Neural cell (in vitro differentiated cells): ENCODE measurements at regions not wholly inside any gene's neighbourhood (a gene's known extent, or its start where the extent isn't known, plus 50 kb on each side); places are given as distances from the start of the nearest gene placed in this dataset.

Source experiments
- H2AFZ ChIP-seq: fragments of 200-600, 300-800 bp; sonication (generic), shearing (Covaris generic); 2 replicates; pipeline ENCODE4 v1.6.0; 2014; ENCODE audit warnings: low read depth, mild to moderate bottlenecking, antibody characterized with exemption, low read length, moderate library complexity
- H3F3A ChIP-seq: fragments of 200-600 bp; shearing (Covaris generic); 2 replicates; pipeline ENCODE4 v1.6.1; 2016; ENCODE audit warnings: mild to moderate bottlenecking, moderate library complexity, mixed read lengths, antibody characterized with exemption, low read length; ENCODE audit not compliant: insufficient read depth, poor library complexity, severe bottlenecking
- H3K27ac ChIP-seq: fragments of 200-600, 300-800 bp; sonication (generic), shearing (Covaris generic); 2 replicates; pipeline ENCODE4 v1.5.1; 2014; ENCODE audit warnings: mild to moderate bottlenecking, low read length, moderate library complexity
- H3K27me3 ChIP-seq: fragments of 300-800, 200-600 bp; sonication (generic), shearing (Covaris generic); 2 replicates; pipeline ENCODE4 v1.6.0; 2014; ENCODE audit warnings: mild to moderate bottlenecking, low read depth, low read length, moderate library complexity; ENCODE audit not compliant: insufficient read depth
- H3K36me3 ChIP-seq: fragments of 300-800, 200-600 bp; sonication (generic), shearing (Covaris generic); 2 replicates; pipeline ENCODE4 v1.5.1; 2014; ENCODE audit warnings: mild to moderate bottlenecking, antibody characterized with exemption, low read length, moderate library complexity; ENCODE audit not compliant: insufficient read depth
- H3K4me2 ChIP-seq: fragments of 300-800, 200-600 bp; sonication (generic), shearing (Covaris generic); 2 replicates; pipeline ENCODE4 v1.6.0; 2014; ENCODE audit warnings: mild to moderate bottlenecking, low read length
- H3K4me3 ChIP-seq: fragments of 300-800, 200-600 bp; sonication (generic), shearing (Covaris generic); 2 replicates; pipeline ENCODE4 v1.5.1; 2014; ENCODE audit warnings: mild to moderate bottlenecking, low read length, moderate library complexity
- H3K79me2 ChIP-seq: fragments of 200-600 bp; shearing (Covaris generic); replicated peaks from 2 replicates; pipeline ENCODE4 v1.6.0; 2014; ENCODE audit warnings: mild to moderate bottlenecking, low read length, moderate library complexity; ENCODE audit not compliant: insufficient read depth
- H3K9ac ChIP-seq: fragments of 300-800, 200-600 bp; sonication (generic), shearing (Covaris generic); 2 replicates; pipeline ENCODE4 v1.6.1; 2016; ENCODE audit warnings: mild to moderate bottlenecking, low read length, mixed read lengths
- H3K9me2 ChIP-seq: fragments of 200-600 bp; shearing (Covaris generic); 2 replicates; pipeline ENCODE4 v1.6.1; 2016; ENCODE audit warnings: mild to moderate bottlenecking, low read length, mixed read lengths; ENCODE audit not compliant: insufficient read depth
- H3K9me3 ChIP-seq: fragments of 200-600, 300-800 bp; sonication (generic), shearing (Covaris generic); 2 replicates; pipeline ENCODE4 v1.6.1; 2016; ENCODE audit warnings: mild to moderate bottlenecking, mixed run types, low read length, moderate library complexity, mixed read lengths
- H4K20me1 ChIP-seq: fragments of 200-600 bp; shearing (Covaris generic); 2 replicates; pipeline ENCODE4 v1.6.1; 2016; ENCODE audit warnings: mild to moderate bottlenecking, mixed run types; ENCODE audit not compliant: insufficient read depth
- EP300 ChIP-seq: fragments of 450-650 bp; conservative IDR thresholded peaks from 2 replicates; pipeline ENCODE4 v1.6.1; 2014; ENCODE audit warnings: antibody characterized with exemption, mild to moderate bottlenecking, moderate library complexity; ENCODE audit not compliant: poor library complexity, severe bottlenecking
- EZH2 ChIP-seq: fragments of 200-600, 300-800 bp; shearing (Covaris generic), sonication (generic); IDR thresholded peaks from 2 replicates; pipeline ENCODE4 v1.6.1; 2014; ENCODE audit warnings: antibody characterized with exemption, low read length, borderline replicate concordance, mild to moderate bottlenecking; ENCODE audit not compliant: insufficient read depth, poor library complexity, severe bottlenecking
- MXI1 ChIP-seq: fragments of 450-650 bp; conservative IDR thresholded peaks from 2 replicates; pipeline ENCODE4 v1.6.1; 2014; ENCODE audit warnings: antibody characterized with exemption, mild to moderate bottlenecking; ENCODE audit not compliant: poor library complexity, severe bottlenecking
- POLR2AphosphoS5 ChIP-seq: IDR thresholded peaks from 2 replicates; pipeline ENCODE4 v1.6.1; 2012
- RAD21 ChIP-seq: fragments of 450-650 bp; conservative IDR thresholded peaks from 2 replicates; pipeline ENCODE4 v1.6.1; 2014; ENCODE audit warnings: antibody characterized with exemption, mild to moderate bottlenecking, moderate library complexity
- REST ChIP-seq: IDR thresholded peaks from 2 replicates; pipeline ENCODE4 v1.6.1; 2012; ENCODE audit warnings: borderline replicate concordance
- SMC3 ChIP-seq: fragments of 450-650 bp; conservative IDR thresholded peaks from 2 replicates; pipeline ENCODE4 v1.6.1; 2014; ENCODE audit warnings: antibody characterized with exemption, mild to moderate bottlenecking, moderate library complexity; ENCODE audit not compliant: poor library complexity
- TAF1 ChIP-seq: IDR thresholded peaks from 2 replicates; pipeline ENCODE4 v1.6.1; 2012; ENCODE audit warnings: low read depth
- TF ChIP-seq, protein P1 (sequence below): fragments of 450-650 bp; IDR thresholded peaks from 2 replicates; pipeline ENCODE4 v1.5.1; 2014; ENCODE audit warnings: antibody characterized with exemption, mild to moderate bottlenecking, moderate library complexity; ENCODE audit not compliant: poor library complexity, severe bottlenecking

DNA sequence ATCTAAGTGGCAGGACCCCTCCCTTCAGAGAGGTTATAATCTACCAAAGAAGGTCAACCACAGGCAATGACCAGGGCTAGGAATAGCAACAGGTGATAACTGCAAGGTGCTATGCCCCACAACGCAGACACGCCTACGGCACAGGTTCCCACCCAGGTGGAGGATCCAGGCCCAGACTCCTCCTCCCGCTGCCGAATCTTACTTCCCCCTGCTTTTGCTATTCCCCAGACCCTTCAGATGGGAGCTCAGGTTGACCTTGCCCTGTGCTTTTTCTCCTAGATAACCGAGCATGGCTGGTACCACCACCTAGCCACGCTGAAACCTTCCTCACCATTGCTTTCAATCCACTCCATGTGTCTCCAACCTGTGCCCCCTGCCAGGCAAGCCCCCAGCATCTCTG lies 142.2 kb upstream of the IGF1R start (continued):
- TF ChIP-seq MXI1: no peak
- no peak for TF ChIP-seq TAF1
- TF ChIP-seq RAD21: no peak

- Histone ChIP-seq H3K36me3 (no peaks in the 10 kb centered on the region), H3K4me2 (no peak overlapping the region), H3K9ac (no peak overlapping the region), H3K9me2 (no peaks in the 10 kb centered on the region), H3F3A (no peaks in the 10 kb centered on the region), H3K9me3 (no peaks in the 10 kb centered on the region), H3K4me3 (no peak overlapping the region), H4K20me1 (no peaks in the 10 kb centered on the region), H3K27me3 (no peaks in the 10 kb centered on the region), H3K27ac (no peak overlapping the region), H3K79me2 (no peaks in the 10 kb centered on the region), H2AFZ (no peak overlapping the region)
- TF ChIP-seq RAD21 (no peak), SMC3 (no peak), REST (no peak), EP300 (no peak), EZH2 (no peak), POLR2AphosphoS5 (no peak), TAF1 (no peak), MXI1 (no peak)
- TF ChIP-seq, protein P1, sequence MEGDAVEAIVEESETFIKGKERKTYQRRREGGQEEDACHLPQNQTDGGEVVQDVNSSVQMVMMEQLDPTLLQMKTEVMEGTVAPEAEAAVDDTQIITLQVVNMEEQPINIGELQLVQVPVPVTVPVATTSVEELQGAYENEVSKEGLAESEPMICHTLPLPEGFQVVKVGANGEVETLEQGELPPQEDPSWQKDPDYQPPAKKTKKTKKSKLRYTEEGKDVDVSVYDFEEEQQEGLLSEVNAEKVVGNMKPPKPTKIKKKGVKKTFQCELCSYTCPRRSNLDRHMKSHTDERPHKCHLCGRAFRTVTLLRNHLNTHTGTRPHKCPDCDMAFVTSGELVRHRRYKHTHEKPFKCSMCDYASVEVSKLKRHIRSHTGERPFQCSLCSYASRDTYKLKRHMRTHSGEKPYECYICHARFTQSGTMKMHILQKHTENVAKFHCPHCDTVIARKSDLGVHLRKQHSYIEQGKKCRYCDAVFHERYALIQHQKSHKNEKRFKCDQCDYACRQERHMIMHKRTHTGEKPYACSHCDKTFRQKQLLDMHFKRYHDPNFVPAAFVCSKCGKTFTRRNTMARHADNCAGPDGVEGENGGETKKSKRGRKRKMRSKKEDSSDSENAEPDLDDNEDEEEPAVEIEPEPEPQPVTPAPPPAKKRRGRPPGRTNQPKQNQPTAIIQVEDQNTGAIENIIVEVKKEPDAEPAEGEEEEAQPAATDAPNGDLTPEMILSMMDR: no peak
Measured at GRCh38 chr15:98506711-98507110, 141.6 kb upstream of the IGF1R start.

GRCh38 chr15:98513428-98513986 lies 134.8 kb upstream of the IGF1R start:
- H3K4me2 ChIP-seq: no peak overlapping the region
- no peaks in the 10 kb centered on the region for H3K36me3 ChIP-seq
- H3K9me2 ChIP-seq: no peaks in the 10 kb centered on the region
- H3K27me3 ChIP-seq: no peaks in the 10 kb centered on the region
- no peak overlapping the region for H3K4me3 ChIP-seq
- no peaks in the 10 kb centered on the region for H3K9me3 ChIP-seq
- H3F3A ChIP-seq: no peaks in the 10 kb centered on the region
- no peak overlapping the region for H3K9ac ChIP-seq
- H3K79me2 ChIP-seq: no peaks in the 10 kb centered on the region
- no peak for TF ChIP-seq POLR2AphosphoS5
- no peak for TF ChIP-seq MXI1
- TF ChIP-seq RAD21: no peak
- no peak for TF ChIP-seq TAF1
- TF ChIP-seq SMC3: no peak
- no peak for TF ChIP-seq EP300
- TF ChIP-seq REST: no peak
- TF ChIP-seq, protein P1: no peak
- no peak for TF ChIP-seq EZH2
- H3K27ac ChIP-seq: no peak overlapping the region
- H4K20me1 ChIP-seq: no peaks in the 10 kb centered on the region
- no peak overlapping the region for H2AFZ ChIP-seq
